Panc1 (cell line): ENCODE measurements at regions not wholly inside any gene's neighbourhood (a gene's known extent, or its start where the extent isn't known, plus 50 kb on each side); places are given as distances from the start of the nearest gene placed in this dataset.

Experiments used
- ATAC-seq: fragments of 200-7000 bp; cut with Tn5 transposase; 2 replicates; pipeline ENCODE4 v1.9.1; 2020; ENCODE audit warnings: mild to moderate bottlenecking, moderate library complexity
- BruUV-seq: library from RNA; stranded (reverse); fragments of 400-500 nt; replicated peaks from 2 replicates; lab custom pipeline; 2021; lab: Mats Ljungman, UMichigan
- CTCF ChIA-PET: fragments of 300-600 bp; sonication (Branson Sonifier 250); formaldehyde crosslinking; loops from one replicate; lab custom pipeline; 2022; ENCODE audit warnings: antibody characterized with exemption; lab: Charles Lee
- POLR2A ChIA-PET: fragments of 300-600 bp; sonication (Branson Sonifier 250); formaldehyde crosslinking; loops from one replicate; lab custom pipeline; 2022; ENCODE audit warnings: antibody characterized with exemption; lab: Charles Lee
- DNase-seq: peaks from one replicate; pipeline ENCODE4 v3.0.0-alpha.2; 2010; ENCODE audit warnings: low read depth, low spot score
- H3K27ac ChIP-seq: 2 replicates; pipeline ENCODE4 v1.5.1; 2011; ENCODE audit warnings: mild to moderate bottlenecking, low read length, inconsistent platforms
- H3K27me3 ChIP-seq: fragments of 200-500 bp; sonication (Bioruptor generic); 2 replicates; pipeline ENCODE4 v1.6.0; 2014; ENCODE audit warnings: low read length, inconsistent platforms; ENCODE audit not compliant: control insufficient read depth, insufficient read depth
- H3K36me3 ChIP-seq: fragments of 200-500 bp; sonication (Bioruptor generic); 2 replicates; pipeline ENCODE4 v1.5.1; 2014; ENCODE audit warnings: inconsistent platforms, mild to moderate bottlenecking, low read length, moderate library complexity; ENCODE audit not compliant: control insufficient read depth, insufficient read depth
- H3K4me1 ChIP-seq: 2 replicates; pipeline ENCODE4 v1.5.1; 2011; ENCODE audit warnings: inconsistent platforms, mild to moderate bottlenecking, low read length, moderate library complexity; ENCODE audit not compliant: control insufficient read depth, insufficient read depth
- H3K4me3 ChIP-seq, 2 experiments: 2 replicates each; pipeline ENCODE4 v1.5.1; 2011 to 2012; ENCODE audit warnings: low read depth in 2 of 2, low read length in 2 of 2, mild to moderate bottlenecking in 2 of 2, inconsistent platforms in 1 of 2, moderate library complexity in 1 of 2
- H3K9me3 ChIP-seq: fragments of 200-500 bp; sonication (Bioruptor generic); 2 replicates; pipeline ENCODE4 v1.5.1; 2014; ENCODE audit warnings: low read depth, mild to moderate bottlenecking, inconsistent platforms, low read length, moderate library complexity; ENCODE audit not compliant: control insufficient read depth, insufficient read depth
- CTCF ChIP-seq: fragments of 450-650 bp; IDR thresholded peaks from 2 replicates; pipeline ENCODE4 v1.5.1; 2017; ENCODE audit warnings: mild to moderate bottlenecking
- POLR2AphosphoS5 ChIP-seq: IDR thresholded peaks from 2 replicates; pipeline ENCODE4 v1.6.1; 2012; ENCODE audit warnings: mild to moderate bottlenecking, low read depth, low read length, moderate library complexity
- REST ChIP-seq, 2 experiments: IDR thresholded peaks; 2 replicates each; pipeline ENCODE4 v1.6.1; 2011 to 2012; ENCODE audit warnings: low read depth in 2 of 2, control low read depth in 1 of 2, low read length in 1 of 2, mild to moderate bottlenecking in 1 of 2, moderate library complexity in 1 of 2; ENCODE audit not compliant: insufficient read depth in 1 of 2
- SIN3A ChIP-seq: IDR thresholded peaks from 2 replicates; pipeline ENCODE4 v1.6.1; 2012; ENCODE audit warnings: low read depth, mild to moderate bottlenecking, low read length, moderate library complexity, borderline replicate concordance; ENCODE audit not compliant: insufficient read depth
- TCF7L2 ChIP-seq: IDR thresholded peaks from 2 replicates; pipeline ENCODE4 v1.6.1; 2011; ENCODE audit warnings: mild to moderate bottlenecking, low read depth, low read length, inconsistent platforms
- in situ Hi-C: cut with HindIII; loops from 2 replicates; pipeline ENCODE4 v1.10.0; 2016; ENCODE audit warnings: low sequenced_read_pairs, low pct_unique_long_range_greater_than_20kb
- intact Hi-C: fragments of 100-400 bp; cut with micrococcal nuclease; formaldehyde crosslinking; loops from one replicate; pipeline ENCODE4 v1.10.0; 2022; ENCODE audit not compliant: unreplicated experiment

- in situ Hi-C loops (no loop called here), intact Hi-C loops (no loop called here)
- no peaks in the 10 kb centered on the region for H3K4me1 ChIP-seq
- H3K4me3 ChIP-seq = no peak overlapping the region
- no peak overlapping the region for H3K27ac ChIP-seq
- DNase-seq = no peak
- ChIA-PET CTCF (no interaction called here), POLR2A (no interaction called here)
- no peaks in the 10 kb centered on the region for H3K27me3 ChIP-seq
- ATAC-seq = no peak
- TF ChIP-seq REST (IDR thresholded peaks at IDR 0.05; ENCODE audit: insufficient read depth in 1 of 2, low read depth in 2 of 2, low read length in 1 of 2) = no peak
- TF ChIP-seq CTCF = no peak
- no peak for TF ChIP-seq TCF7L2
- TF ChIP-seq SIN3A = no peak
- no peak for TF ChIP-seq POLR2AphosphoS5
- peaks cover 3% of the 10 kb centered on the region; the same call in 1 of the 2 replicates for H3K9me3 ChIP-seq
- no TSS peak for BruUV-seq
- no peaks in the 10 kb centered on the region for H3K36me3 ChIP-seq
Observed at GRCh38 chr10:123295644-123296043, 141.4 kb downstream of the BUB3 start.

- no peaks in the 10 kb centered on the region for H3K27me3 ChIP-seq
- ATAC-seq = no peak
- no peaks in the 10 kb centered on the region for H3K9me3 ChIP-seq
- no TSS peak for BruUV-seq
- intact Hi-C loops (no loop called here), in situ Hi-C loops (no loop called here)
- no peaks in the 10 kb centered on the region for H3K36me3 ChIP-seq
- H3K4me3 ChIP-seq = no peak overlapping the region
- H3K27ac ChIP-seq = no peak overlapping the region
- ChIA-PET CTCF (no interaction called here), POLR2A (no interaction called here)
- no peak for DNase-seq
- TF ChIP-seq TCF7L2 (no peak), SIN3A (no peak), REST (IDR thresholded peaks at IDR 0.05; ENCODE audit: insufficient read depth in 1 of 2, low read depth in 2 of 2, low read length in 1 of 2) (no peak)
- peaks cover 3% of the 10 kb centered on the region; the same call in 1 of the 2 replicates for H3K4me1 ChIP-seq
Observed at GRCh38 chr10:123297175-123297574, 143.0 kb downstream of the BUB3 start.
